T-helper 2 cell treated with Interferon-gamma antibody and Interleukin-4, amounts not matched to agents 100 ng/mL and 5 ng/mL, for 36 hours (primary cell): ENCODE measurements at regions not wholly inside any gene's neighbourhood (a gene's known extent, or its start where the extent isn't known, plus 50 kb on each side); places are given as distances from the start of the nearest gene placed in this dataset.
"Not testable (repeated sequence)": the region's sequence is repeated elsewhere in the genome, so short reads cannot be mapped to it uniquely, and the experiment has no call there.

Experiments used
- intact Hi-C: fragments of 100-400 bp; cut with micrococcal nuclease; formaldehyde crosslinking; loops from one replicate; pipeline ENCODE4 v1.15.1; 2023

DNA sequence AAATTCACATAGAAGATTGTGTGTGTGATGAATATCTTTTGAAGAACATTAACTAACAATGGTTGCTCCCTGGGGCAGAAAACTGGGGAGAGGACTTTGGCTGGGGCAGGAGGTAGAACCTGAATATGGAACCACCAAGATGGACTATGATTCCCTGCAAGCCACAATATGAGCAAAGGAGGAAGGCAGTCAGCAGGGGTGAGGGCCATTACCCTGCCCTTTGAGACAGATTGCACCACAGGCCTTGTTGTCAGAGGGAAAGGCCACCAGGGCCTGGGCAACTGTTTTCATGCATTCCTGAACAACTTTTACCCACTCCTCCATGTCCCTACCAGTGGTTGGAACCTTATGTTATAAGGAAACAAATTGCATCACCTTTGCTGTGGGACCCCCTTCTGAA lies 670.1 kb upstream of the POM121L12 start:
- intact Hi-C loops, result no loop called here

DNA sequence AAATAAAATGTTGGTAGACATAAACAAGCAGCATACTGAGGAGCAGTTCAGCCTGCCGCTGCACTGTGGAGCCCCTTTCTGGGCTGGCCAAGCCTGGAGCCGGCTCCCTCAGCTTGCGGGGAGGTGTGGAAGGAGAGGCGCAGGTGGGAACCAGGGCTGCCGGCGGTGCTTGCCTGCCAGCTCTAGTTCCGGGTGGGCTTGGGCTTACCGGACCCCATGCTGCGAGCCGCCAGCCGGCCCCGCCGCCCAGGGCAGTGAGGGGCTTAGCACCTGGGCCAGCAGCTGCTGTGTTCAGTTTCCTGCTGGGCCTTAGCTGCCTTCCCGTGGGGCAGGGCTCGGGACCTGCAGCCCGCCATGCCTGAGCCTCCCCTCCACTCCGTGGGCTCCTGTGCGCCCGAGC lies 672.9 kb upstream of the POM121L12 start:
- intact Hi-C loops, result no loop called here

DNA sequence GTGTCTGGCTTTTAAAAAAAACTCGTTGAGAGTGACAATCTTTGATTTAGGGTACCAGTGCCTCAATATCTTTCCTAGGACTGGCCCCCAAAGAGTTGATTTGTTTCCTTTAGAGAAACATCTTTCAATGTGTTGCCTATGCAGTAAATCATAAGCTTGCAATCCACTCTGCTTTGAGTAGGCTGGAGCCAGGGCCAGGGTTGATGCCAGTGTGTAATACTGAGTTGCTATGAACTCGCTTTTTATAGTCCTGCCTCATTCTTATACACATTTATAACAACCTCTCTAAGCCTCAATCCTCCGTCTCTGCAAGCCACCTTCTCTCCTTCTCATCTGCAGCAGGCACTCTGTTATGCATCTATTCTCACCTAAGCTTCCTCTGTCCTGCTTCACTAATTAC lies 674.9 kb upstream of the POM121L12 start:
- intact Hi-C loops, result no loop called here

DNA sequence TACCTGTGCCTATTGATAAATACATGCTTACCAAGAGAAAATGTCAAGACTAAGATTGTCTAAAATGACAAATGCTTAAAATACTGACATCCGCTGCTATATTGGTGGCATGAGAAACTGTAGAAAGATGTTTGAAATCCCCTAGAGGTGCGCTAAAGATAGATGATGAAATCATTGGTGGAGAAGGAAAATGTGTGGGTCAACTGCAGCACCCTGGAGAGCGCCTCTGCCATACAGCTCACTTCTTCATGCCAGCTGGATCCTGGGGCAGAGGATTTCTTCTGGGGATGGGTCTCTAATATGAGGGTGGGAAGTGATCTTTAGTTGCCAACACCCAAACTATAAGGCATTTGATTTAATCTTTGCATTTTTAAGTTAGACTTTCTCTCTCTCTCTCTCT lies 680.4 kb upstream of the POM121L12 start:
- intact Hi-C loops, result no loop called here

DNA sequence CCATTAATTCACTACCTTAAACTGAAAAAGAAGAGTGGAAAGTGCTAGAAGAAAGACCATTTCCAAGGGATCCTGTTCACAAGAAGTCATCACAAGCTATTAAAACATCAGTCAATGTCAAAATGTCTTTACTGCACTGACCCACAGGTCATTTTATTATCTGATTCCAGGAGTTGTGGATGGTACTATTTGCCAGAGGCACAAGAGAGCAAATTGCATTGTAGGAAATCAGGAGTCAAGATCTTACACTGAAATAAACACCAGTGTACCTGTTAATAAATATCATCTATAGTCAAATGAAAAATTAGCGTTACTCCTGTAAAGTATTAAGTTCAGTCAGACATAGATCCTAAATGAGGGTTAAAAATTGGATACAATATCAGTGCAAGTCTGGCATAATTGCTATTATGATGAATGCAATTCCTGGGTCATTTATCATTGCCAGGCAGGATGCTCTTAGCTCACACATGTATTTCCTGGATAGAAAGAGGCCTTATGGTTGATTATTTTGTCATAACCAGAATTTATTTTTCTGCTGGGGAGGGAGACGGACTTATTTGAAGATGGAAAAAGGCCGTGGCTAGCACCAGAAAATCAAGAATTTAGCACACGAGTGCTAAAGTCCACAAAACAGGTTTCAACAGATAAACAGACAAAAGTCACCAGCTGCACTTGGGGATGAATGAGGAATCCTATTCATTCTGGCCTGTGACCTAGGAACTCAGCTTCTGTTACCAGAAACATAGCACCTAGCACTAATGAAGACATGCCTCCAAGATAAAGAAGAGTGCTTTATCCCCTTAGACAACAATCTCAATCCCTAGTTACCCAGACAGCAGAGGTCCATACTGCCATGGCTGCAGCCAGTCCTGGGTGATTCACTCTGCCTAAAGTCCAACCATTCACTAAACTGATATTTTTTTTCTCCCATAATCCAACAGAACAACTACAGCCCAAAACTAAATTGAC lies 683.1 kb upstream of the POM121L12 start:
- intact Hi-C loops, result no loop called here

DNA sequence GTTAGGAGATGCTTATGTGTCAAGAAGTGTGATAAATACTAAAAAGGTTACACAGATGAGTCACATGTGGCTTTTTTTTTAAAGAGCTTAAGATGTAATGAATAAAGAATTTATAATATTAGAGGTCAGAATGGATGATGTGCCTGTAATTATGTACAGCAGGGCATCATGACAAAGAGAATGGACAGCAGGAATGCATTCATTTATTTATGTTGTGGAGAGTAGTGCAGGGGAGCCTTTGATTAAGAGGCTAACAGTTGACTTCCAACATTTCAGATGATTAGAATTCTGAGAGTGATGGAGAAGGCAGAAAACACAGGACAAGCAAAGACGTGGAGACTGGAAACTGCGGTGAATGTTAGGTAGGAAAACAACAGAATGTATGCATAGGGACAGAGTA lies 691.4 kb upstream of the POM121L12 start:
- intact Hi-C loops, result no loop called here

DNA sequence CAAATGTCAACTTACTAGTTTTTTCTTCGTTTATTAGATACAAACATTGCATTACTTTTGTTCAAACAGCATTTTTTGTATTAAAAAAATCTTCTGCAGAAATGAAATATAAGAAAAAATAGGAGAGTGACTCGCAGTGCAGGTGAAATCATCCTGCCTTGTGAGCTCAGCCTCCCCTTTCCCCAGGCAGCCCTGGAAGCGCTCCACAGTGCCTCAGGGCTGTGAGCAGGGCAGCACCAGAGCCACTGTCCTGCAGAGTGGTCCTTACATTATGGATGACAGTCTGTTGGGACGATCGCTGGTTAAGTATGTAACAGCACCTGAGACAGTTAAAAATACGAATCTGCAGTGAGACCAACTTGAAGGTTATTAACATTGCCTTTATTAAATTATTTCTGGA lies 695.4 kb upstream of the POM121L12 start:
- intact Hi-C loops, result no loop called here

DNA sequence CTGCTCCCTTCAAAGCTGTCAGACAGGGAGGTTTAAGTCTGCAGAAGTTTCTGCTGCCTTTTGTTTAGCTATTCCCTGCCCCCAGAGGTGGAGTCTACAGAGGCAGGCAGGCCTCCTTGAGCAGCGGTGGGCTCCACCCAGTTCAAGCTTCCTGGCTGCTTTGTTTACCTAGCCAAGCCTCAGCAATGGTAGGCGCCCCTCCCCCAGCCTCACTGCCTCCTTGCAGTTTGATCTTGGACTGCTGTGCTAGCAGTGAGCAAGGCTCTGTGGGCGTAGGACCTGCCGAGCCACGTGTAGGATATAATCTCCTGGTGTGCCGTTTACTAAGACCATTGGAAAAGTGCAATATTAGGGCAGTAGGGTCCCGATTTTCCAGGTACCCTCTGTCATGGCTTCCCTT lies 707.1 kb upstream of the POM121L12 start:
- intact Hi-C loops, result not testable (repeated sequence)

DNA sequence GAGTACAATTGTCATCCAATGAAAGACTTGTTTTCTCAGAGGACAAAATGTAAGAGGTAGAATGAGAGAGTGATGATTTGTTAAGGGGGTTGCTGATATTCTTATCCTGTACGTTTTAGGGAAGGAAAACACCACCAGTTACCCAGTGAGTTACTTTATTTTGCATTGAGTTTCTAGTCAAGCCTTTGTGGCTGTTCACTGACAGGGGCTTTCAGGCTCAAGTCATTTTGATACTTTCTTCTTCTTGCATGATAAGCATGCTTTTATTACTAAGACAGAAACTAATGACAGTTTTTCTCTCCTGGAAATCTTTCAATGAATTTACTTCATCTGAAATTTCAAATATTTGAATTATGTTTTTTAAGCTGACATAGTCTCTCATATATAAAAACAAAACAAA lies 710.2 kb upstream of the POM121L12 start:
- intact Hi-C loops, result no loop called here

DNA sequence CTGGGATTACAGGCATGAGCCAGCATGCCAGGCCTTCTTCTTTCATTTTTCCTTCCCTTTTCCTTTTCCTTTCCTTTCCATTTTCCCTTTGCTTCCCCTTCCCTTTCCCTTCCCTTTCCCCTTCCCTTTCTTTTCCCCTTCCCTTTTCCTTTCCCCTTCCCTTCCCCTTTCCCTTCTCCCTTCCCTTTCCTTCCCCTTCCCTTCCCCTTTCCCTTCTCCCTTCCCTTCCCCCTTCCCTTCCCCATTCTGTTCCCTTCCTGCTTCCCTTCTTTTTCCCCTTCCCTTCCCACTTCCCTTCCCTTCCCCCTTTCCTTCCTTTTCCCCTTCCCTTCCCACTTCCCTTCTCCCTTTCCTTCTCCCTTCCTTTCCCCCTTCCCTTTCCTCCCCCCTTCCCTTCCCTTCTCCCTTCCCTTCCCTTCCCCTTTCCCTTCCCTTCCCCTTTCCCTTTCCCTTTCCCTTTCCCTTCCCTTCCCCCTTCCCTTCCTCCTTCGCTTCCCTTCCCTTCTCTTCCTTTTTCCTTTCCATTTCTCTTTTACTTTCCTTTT lies 712.2 kb upstream of the POM121L12 start:
- intact Hi-C loops, result no loop called here

DNA sequence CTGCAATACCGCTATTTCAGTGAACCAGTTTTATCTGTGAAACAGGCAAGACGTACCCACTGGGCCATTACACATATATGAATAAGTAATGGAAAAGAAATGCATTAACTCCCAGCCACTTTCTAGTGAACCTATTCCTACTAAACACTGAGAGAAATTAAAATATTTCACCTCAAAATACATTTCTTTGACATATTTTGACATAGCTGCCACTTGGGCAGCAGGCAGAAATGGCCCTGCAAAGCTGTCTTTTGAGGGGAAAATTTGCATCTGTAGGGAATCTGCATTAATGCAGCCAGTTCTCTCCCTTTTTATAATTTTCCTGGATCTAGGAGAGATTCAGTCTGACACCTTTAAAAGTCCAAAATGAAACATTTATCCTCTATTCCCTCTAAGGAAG lies 714.8 kb upstream of the POM121L12 start:
- intact Hi-C loops, result no loop called here

DNA sequence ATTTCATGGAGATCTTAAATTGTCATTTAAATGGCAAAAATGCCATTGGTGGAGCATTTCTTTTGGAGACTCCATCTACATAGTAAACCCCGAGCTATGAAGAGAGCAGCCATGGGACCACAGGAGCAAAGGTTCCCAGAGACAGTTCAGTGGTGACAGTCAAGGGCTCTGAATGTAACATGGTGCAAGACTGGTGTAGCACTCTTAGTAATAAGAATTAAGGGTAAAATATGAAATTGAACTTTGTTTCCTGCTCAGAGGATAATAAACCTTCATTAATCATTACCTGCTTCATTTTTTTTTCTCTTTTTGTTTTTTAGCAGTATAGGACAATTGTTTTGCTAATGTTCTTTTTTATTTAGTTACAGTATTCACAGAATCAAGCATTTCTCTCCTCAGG lies 717.5 kb upstream of the POM121L12 start:
- intact Hi-C loops, result no loop called here

DNA sequence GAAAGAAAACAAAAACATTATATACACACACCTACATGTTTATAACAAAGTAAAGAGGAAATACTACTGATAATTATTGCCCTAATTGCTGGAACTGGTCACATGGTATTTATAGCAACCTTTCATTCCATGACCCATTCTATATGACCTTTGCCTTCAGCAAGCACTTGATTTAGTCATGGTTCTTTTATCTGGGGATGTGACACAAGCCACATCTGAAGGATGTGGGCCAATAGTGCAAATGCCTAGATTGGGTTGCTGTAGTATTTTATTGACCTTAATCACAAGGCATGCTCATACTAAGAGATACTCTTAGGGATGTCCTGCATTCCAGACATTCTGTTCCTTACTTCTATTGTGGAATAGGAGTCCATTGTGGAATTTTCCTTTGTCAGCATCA lies 723.5 kb upstream of the POM121L12 start:
- intact Hi-C loops, result no loop called here

DNA sequence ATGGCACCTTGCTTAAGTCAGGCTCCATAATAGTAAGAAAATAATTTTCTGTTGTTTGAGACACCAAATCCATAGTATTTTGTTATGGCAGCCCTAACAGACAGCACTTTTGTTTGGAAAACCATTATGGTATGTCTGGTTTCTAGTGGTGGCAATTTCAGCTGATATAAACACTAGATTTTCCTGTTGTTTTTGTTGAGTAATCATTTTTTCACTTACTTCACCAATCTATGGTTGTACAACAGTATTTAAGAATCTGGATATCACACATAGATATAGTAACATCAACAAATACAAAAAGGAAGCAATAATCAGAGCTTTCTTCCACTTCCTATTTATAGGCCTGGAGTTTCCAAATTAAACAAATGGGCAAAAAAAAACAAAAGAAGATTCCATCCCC lies 725.8 kb upstream of the POM121L12 start:
- intact Hi-C loops, result no loop called here

DNA sequence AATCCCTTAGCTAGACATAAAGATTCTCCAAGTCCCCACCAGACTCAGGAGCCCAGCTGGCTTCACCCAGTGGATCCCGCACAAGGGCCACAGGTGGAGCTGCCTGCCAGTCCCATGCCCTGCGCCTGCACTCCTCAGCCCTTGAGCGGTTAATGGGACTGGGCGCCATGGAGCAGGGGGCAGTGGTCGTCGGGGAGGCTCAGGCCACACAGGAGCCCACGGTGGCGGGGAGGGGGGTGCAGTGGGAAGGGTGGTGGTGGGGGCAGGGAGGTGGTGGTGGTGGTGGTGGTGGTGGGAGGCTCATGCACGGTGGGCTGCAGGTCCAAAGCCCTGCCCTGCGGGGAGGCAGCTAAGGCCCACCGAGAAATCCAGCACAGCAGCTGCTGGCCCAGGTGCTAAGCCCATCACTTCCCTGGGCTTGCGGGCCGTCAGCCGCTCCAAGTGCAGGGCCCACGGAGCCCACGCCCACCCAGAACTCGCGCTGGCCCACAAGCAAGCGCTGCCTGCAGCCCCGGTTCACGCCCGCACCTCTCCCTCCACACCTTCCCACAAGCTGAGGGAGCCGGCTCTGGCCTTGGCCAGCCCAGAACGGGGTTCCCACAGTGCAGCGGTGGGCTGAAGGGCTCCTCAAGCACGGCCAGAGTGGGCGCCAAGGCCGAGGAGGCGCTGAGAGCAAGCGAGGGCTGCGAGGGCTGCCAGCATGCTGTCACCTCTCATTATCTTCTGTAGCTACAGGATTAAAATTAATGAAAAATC lies 732.5 kb upstream of the POM121L12 start:
- intact Hi-C loops, result no loop called here

DNA sequence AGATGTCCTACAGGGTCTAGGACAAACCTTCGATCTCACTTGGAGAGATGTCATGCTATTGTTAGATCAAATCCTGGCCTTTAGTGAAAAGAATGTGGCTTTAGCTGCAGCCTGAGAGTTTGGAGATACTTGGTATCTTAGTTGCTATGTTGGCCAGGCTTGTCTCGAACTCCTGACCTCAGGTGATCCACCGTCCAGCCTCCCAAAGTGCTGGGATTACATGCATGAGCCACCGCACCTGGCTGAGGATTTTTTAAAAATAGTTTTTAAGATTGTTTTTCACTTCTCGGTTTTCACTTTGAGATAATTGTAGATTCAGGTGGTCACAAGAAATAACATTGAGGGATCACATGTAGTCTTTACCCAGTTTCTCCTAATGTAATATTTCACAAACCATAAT lies 738.3 kb upstream of the POM121L12 start:
- intact Hi-C loops, result no loop called here

DNA sequence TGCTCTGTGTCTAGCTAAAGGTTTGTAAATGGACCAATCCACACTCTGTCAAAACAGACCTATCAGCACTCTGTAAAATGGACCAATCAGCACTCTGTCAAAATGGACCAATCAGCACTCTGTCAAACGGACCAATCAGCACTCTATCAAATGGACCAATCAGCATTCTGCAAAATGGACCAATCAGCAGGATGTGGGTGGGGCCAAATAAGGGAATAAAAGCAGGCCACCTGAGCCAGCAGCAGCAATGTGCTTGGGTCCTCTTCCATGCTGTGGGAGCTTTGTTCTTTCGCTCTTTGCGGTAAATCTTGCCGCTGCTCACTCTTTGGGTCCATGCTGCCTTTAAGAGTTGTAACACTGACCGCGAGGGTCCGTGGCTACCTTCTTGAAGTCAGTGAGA lies 740.5 kb upstream of the POM121L12 start:
- intact Hi-C loops, result no loop called here

DNA sequence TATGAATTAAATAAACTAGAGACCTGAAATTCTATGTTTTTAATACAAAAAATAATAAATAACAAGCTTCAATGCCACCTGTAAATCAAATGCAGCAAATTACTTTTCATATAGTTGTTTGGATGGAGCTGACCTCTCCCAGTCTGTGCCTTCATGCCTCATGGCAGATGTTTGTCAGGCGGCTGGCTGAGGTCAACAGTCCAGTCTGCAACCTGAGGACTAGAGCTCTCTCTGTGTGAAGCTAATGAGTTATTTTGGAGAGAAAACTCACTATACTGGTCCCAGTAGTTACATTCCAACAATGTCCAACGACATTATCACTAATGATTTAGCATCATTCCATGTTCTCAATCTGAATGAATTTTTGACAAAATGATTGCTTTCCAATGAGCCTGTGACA lies 746.2 kb upstream of the POM121L12 start:
- intact Hi-C loops, result no loop called here

DNA sequence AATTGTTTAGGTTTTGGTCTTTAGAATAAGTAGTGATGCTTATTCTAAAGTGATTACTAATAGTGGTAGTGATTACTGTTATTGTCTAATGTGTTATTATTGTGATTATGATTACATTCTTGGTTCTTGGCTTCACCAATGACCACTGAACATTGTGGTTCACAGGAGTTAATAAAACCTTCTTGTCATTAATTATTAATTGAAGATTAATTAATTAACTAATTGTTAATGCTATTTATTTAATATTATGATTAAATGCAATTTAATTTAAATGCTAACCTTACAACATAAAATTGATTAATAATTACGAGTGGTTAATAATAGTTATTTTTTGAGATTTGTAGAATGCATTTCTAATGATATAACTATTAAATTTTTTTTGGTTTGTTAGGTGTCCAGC lies 747.7 kb upstream of the POM121L12 start:
- intact Hi-C loops, result no loop called here

DNA sequence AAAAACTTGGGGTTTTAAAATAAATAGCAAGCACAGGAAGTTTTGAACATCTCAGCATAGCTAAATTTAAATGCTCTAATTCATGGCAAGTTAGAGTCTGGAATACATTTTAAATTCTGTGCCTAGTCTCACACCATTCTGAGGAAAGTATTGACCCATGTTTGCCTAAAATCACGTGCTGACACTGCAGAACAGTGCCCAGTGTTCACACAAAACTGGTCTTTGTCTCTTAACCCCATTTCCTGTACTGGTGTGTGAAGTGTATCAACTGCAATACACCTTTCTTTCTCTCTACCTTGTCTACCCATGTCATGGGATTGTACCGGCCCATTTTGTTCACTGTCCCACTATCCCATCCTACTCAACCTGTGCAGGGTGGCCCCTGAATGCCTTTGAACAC lies 749.7 kb upstream of the POM121L12 start:
- intact Hi-C loops, result no loop called here

DNA sequence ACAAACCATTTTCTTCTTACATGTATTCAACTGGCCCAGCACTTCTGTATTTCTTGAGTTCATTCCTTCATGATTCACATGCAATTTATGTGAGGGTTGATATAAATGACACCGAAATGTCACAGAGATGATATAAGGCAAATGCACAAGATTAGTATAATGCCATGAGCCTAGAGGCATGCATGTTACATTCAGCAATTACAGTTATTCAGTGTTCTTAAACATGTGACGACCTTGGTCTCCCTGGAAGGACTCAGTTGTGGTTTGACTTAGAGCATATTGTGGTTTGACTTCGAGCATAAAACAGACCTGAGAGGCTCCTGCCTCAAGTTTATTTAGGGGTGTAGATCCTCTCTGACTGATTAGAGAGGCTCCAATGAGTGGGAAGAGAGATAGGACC lies 752.1 kb upstream of the POM121L12 start:
- intact Hi-C loops, result no loop called here
